Embryonic facial prominence (tissue), 1 donor: ENCODE measurements at regions not wholly inside any gene's neighbourhood (a gene's known extent, or its start where the extent isn't known, plus 50 kb on each side); places are given as distances from the start of the nearest gene placed in this dataset.
A peak's percentile ranks its signal among the peaks of the same experiment; 100 is the strongest.
"Not testable (repeated sequence)": the region's sequence is repeated elsewhere in the genome, so short reads cannot be mapped to it uniquely, and the experiment has no call there.

Experiments used
- DNase-seq: peaks from one replicate; pipeline ENCODE4 v3.0.0-alpha.2; 2016; ENCODE audit errors: extremely low spot score

- DNase-seq: no peak
Observed at GRCh38 chr5:36739751-36740221, 133.4 kb downstream of the SLC1A3 start.

GRCh38 chr5:36740259-36740898 lies 134.0 kb downstream of the SLC1A3 start:
- no peak for DNase-seq

- no peak for DNase-seq
Observed at GRCh38 chr5:36741128-36741527, 134.7 kb downstream of the SLC1A3 start.

- DNase-seq: peak; percentile 27
Observed at GRCh38 chr5:36743891-36744772, 132.4 kb upstream of the NIPBL start.

GRCh38 chr5:36744773-36745589 lies 131.6 kb upstream of the NIPBL start:
- peak; percentile 68 for DNase-seq

GRCh38 chr5:36747794-36748193 lies 128.8 kb upstream of the NIPBL start:
- not testable (repeated sequence) for DNase-seq

GRCh38 chr5:36751886-36752285 lies 124.7 kb upstream of the NIPBL start:
- DNase-seq: no peak

GRCh38 chr5:36755342-36755741 lies 121.2 kb upstream of the NIPBL start:
- no peak for DNase-seq

- no peak for DNase-seq
Observed at GRCh38 chr5:36755920-36756488, 120.6 kb upstream of the NIPBL start.

- no peak for DNase-seq
Observed at GRCh38 chr5:36756848-36757247, 119.7 kb upstream of the NIPBL start.

GRCh38 chr5:36759117-36759516 lies 117.5 kb upstream of the NIPBL start:
- DNase-seq: no peak

- no peak for DNase-seq
Observed at GRCh38 chr5:36763454-36763853, 113.1 kb upstream of the NIPBL start.

GRCh38 chr5:36765876-36766275 lies 110.7 kb upstream of the NIPBL start:
- DNase-seq: no peak

- DNase-seq: no peak
Observed at GRCh38 chr5:36766981-36767380, 109.6 kb upstream of the NIPBL start.

- DNase-seq: no peak
Observed at GRCh38 chr5:36768450-36768849, 108.1 kb upstream of the NIPBL start.

- no peak for DNase-seq
Observed at GRCh38 chr5:36769129-36769770, 107.3 kb upstream of the NIPBL start.

GRCh38 chr5:36770125-36770524 lies 106.4 kb upstream of the NIPBL start:
- DNase-seq: no peak

- no peak for DNase-seq
Observed at GRCh38 chr5:36772276-36773140, 104.1 kb upstream of the NIPBL start.

GRCh38 chr5:36777105-36777757 lies 99.3 kb upstream of the NIPBL start:
- DNase-seq: no peak

- no peak for DNase-seq
Observed at GRCh38 chr5:36778336-36778735, 98.2 kb upstream of the NIPBL start.
